Coronary artery (tissue), 2 donors: ENCODE measurements at regions not wholly inside any gene's neighbourhood (a gene's known extent, or its start where the extent isn't known, plus 50 kb on each side); places are given as distances from the start of the nearest gene placed in this dataset.

Experiments used
- DNase-seq: peaks from one replicate; pipeline ENCODE4 v3.0.0-alpha.2; 2017; ENCODE audit warnings: low spot score
- H3K27ac ChIP-seq, 2 donors: fragments of 200-600 bp; sonication (generic); one replicate each; pipeline ENCODE4 v1.5.1; 2016 to 2019
- H3K4me3 ChIP-seq: fragments of 200-600 bp; sonication (generic); 2 replicates; pipeline ENCODE4 v1.5.1; 2016; ENCODE audit warnings: mild to moderate bottlenecking, moderate library complexity
- TF ChIP-seq, protein P1 (sequence below): fragments of 200-600 bp; sonication (generic); IDR thresholded peaks from one replicate; pipeline ENCODE4 v1.5.1; 2019; ENCODE audit warnings: antibody characterized with exemption

DNA sequence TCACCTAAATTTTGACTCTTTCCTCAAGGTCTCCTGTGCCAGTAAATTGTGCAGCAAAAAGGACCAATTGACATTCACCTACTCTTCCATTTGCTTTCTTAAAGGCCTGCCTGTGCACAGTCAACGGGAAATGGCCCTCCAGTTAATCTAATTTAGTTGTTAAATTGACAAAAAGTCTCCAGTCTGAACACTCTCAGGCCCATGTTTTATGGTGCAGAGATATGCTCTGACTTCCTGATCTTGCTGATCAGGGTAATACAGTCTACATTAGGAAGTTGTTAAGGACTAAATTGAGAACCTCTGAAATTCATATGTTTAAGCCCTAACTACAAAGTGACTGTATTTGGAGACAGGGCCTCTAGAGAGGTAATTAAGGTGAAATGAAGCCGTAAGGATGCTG, 133.6 kb upstream of the IL15 start:
- H3K4me3 ChIP-seq, result no peak overlapping the region
- DNase-seq, result no peak
- H3K27ac ChIP-seq, result no peak overlapping the region
- TF ChIP-seq, protein P1, sequence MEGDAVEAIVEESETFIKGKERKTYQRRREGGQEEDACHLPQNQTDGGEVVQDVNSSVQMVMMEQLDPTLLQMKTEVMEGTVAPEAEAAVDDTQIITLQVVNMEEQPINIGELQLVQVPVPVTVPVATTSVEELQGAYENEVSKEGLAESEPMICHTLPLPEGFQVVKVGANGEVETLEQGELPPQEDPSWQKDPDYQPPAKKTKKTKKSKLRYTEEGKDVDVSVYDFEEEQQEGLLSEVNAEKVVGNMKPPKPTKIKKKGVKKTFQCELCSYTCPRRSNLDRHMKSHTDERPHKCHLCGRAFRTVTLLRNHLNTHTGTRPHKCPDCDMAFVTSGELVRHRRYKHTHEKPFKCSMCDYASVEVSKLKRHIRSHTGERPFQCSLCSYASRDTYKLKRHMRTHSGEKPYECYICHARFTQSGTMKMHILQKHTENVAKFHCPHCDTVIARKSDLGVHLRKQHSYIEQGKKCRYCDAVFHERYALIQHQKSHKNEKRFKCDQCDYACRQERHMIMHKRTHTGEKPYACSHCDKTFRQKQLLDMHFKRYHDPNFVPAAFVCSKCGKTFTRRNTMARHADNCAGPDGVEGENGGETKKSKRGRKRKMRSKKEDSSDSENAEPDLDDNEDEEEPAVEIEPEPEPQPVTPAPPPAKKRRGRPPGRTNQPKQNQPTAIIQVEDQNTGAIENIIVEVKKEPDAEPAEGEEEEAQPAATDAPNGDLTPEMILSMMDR, result no peak

DNA sequence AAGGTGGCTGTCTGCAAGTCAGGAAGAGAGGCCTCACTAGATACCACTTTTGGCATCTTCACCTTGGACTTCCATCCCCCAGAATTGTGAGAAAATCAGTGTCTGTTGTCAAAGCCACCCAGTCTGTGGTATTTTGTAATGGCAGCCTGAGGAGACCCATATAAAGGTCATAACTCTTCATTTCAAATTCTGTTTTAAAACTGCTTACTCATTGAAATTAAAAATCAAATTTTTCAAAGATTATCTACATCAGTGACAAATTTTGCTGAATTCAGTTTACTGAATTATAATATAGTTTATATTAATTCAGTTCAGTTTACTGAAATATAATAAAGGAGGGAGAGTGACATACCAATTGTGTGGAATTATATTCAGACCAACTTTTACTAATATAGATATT, 133.1 kb upstream of the IL15 start:
- DNase-seq, result no peak

DNA sequence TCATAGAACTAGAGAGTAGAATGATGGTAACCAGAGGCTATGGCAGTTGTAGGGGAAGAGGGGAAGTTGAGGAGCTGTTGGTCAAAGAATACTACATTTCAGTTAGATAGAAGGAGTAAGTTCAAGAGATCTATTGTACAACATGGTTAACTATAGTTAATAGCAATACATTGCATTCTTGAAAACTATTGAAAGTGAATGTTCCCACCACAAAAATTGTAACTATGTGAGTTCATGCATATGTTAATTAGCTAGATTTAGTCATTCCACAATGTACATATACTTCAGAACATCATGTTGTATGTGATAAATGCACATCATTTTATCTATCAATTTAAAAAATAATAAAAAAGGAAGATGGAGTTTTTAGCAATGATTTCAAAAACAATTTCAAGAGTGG, 125.3 kb upstream of the IL15 start:
- H3K27ac ChIP-seq, result no peak overlapping the region
- DNase-seq, result no peak
- H3K4me3 ChIP-seq, result no peak overlapping the region
- TF ChIP-seq, protein P1, result no peak

More for the DNA sequence above, 133.1 kb upstream of the IL15 start:
- Histone ChIP-seq H3K27ac (no peak overlapping the region), H3K4me3 (no peak overlapping the region)
- TF ChIP-seq, protein P1, result no peak

DNA sequence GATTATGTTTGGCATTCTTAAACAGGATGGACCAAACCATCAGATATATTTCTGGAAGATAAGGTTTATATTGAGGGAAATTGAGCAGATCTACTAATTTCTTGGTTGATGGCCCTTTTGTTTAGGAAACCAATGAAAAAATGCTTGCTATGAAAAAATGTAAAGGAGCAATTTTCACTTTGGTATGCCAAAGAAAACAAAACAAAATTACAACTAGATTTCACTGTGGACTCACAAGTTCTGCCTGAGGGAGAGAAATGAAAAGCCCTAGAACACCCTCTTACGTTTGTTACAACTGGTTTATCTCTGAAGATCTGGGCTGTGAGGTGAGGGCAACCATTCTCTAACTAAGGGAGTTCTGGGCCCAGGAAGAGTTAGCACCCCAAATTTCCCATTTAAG, 122.5 kb upstream of the IL15 start:
- Histone ChIP-seq H3K4me3 (no peak overlapping the region), H3K27ac (no peak overlapping the region)
- TF ChIP-seq, protein P1, result no peak
- no peak for DNase-seq

DNA sequence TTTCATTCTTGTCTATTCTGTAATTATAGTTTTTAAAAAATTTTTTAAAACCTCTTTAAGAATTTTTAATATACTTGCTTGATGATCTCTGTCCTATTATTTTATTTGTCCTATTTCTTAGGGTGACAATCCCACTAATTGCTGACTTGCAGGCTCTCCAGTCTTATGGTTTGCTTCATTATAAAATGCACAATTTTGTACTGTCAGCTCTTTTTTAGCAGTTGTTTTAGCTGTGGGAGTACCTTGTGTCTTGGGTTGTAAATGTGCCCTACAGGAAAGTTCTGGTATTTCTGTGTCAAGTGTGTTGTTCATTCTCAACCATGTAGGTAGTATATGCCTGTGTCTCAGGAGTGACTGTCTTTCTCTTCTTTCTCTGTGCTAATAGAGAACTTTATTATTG, 118.2 kb upstream of the IL15 start:
- DNase-seq, result no peak
- no peak overlapping the region for H3K27ac ChIP-seq
- TF ChIP-seq, protein P1, result no peak
- no peak overlapping the region for H3K4me3 ChIP-seq

DNA sequence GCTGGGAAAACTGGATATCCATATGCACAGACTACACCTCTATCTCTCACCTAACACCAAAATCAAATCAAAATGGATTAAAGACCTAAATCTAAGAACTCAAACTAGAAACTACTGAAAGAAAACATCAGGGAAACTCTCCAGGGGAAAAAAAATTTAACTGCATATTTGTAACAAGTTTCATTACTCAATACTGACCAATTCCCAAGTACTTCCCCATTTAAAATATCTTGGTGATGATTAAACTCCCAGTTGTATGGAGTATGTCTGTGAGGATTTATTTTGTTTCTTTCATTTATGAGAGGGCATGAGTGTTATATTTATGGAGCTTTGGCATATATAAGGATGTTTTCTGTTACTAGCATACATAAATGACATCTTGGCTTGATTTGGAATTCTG, 112.3 kb upstream of the IL15 start:
- no peak overlapping the region for H3K27ac ChIP-seq
- no peak overlapping the region for H3K4me3 ChIP-seq
- no peak for DNase-seq
- TF ChIP-seq, protein P1, result no peak

DNA sequence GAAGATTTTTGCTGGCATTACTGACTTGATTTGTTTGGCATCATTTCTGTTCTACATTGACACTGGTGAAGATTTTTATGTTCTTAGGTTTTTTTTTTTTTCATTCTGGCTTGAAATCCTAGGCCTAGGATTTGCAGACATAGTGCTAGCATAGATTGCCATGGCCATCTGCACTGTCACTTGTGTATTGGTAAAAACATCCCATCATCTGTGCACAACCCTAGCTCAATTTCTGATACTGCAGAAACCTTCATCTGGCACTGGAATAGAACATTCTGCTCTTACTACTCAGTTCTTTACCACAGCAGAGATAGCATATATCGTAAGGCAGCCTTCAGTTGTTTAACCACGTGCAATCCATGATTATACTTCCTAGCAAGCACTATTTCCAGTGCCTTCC, 111.5 kb upstream of the IL15 start:
- DNase-seq, result no peak
- H3K4me3 ChIP-seq, result no peak overlapping the region
- no peak overlapping the region for H3K27ac ChIP-seq
- TF ChIP-seq, protein P1, result no peak
